Embryonic facial prominence (tissue), 1 donor: ENCODE measurements at regions not wholly inside any gene's neighbourhood (a gene's known extent, or its start where the extent isn't known, plus 50 kb on each side); places are given as distances from the start of the nearest gene placed in this dataset.
"Not testable (repeated sequence)": the region's sequence is repeated elsewhere in the genome, so short reads cannot be mapped to it uniquely, and the experiment has no call there.

Experiments used
- DNase-seq: peaks from one replicate; pipeline ENCODE4 v3.0.0-alpha.2; 2016; ENCODE audit errors: extremely low spot score

DNA sequence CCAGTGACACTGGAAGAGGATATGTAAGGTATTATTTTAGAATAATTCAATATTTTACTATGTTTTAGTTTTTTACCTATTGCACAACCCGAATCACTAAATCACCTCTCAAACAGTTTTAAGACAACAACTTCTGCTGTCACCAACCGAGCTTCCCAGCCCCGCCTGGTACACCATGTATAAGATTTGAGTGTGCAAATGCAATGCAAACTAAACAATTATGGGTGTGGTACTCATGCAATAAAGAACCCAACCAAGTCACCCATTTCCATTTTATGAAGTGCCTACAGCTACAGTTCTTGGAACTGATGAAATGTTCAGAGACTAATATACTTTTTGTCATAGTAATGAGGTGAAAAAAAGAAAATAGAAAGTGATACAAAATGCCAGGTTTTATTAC, 256.2 kb downstream of the TAFA4 start:
- DNase-seq = no peak

DNA sequence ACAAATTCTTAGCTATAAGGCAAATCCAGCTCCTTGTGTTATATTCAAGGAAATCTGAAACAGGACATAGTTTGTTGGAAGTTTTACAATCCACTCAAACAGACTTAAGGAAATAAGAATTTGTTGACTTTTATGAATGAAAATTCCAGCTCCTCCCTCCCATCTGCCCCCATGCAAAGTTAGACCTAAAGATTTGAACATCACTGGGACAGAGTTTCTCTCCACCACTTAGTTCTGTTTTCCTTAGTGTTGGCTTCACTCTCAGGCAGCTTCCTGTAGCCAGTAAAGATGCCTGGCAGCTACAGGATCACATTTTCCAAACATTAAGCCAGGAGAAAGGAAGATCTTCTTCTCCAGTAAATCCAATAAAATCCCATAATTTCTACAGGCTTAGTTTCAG, 265.0 kb downstream of the TAFA4 start:
- DNase-seq = peak; percentile 13

DNA sequence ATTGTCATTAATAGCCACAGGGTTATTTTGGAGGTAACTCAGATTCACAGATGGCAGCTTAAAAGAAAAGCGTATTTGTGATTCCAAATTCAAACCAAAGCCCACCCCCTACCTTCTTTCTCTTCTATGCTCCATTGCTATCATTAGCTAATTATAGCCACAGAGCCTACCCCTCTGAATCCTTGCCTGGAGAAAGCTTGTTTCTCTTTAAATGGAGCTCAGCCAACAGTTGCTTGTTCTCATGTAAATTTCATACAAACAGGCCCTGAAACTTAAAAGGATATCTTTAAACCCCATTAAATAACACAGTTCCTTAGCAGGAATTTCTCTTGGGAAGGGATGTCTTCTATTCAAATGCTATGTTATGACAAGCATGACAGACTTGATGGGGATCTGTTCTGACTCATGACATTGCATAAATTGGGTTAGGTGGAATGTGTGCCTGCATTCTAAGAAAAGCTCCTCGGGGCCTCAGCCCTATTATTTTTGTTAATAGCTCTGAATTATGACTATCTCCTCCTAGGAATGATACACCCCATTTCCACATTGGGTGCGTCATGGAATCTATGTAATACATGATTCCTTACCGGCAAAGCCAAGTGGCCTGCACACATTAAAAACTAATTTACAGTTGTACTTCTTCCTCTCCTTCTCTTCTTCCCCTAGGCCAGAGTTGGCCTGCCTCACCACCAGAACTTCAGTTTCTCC, 265.8 kb downstream of the TAFA4 start:
- DNase-seq = peak; percentile 73

DNA sequence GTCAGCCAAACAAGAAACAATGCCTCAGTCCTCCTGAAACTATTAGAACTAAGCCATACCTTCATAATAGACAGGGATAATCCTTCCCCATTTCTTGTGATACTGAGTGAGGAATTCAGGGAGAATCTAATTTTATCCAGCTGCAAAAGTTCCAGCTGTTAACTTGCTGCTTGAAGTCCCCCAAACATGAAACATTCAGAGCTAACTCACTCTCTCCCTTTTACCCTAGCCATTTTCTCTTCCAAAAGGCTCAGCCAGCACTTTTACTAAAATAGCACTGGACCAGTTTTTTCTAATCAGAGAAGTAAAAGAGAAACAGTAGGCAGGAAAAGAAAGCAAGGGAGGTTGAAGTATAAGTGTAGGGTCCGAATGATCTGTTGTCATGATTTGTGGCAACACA, 268.1 kb downstream of the TAFA4 start:
- no peak for DNase-seq

DNA sequence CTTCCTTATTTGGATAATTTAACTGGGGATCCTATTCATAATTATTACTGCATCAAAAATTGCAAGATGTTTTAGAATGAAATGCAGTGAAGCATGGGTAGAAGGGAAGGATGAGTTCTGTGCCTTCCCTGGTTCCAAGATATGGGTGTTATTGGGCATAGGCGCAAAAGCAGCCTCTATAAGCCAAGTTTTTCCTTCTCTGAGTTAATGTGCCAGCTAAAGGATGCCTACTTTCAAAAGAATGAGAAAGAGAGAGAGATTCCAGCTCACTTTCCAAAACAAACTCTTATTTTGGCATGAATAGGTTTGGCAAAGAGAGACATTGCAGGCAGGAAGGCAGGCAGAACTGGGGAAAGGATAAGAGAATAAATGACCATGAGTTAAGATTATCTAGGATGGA, 270.2 kb downstream of the TAFA4 start:
- no peak for DNase-seq

DNA sequence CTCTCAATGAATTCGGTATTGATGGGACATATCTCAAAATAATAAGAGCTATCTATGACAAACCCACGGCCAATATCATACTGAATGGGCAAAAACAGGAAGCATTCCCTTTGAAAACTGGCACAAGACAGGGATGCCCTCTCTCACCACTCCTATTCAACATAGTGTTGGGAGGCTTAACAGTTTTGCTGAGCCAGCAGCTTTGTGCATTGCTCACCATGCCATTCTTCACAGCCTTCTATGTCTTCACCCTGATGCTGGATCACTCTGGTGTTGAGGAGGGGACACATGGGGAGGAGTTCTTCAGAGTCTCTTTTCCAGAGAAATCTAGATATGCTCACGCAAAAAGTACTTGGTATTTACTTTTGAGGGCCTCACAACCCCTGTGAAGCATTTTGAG, 281.7 kb downstream of the TAFA4 start:
- DNase-seq = not testable (repeated sequence)

DNA sequence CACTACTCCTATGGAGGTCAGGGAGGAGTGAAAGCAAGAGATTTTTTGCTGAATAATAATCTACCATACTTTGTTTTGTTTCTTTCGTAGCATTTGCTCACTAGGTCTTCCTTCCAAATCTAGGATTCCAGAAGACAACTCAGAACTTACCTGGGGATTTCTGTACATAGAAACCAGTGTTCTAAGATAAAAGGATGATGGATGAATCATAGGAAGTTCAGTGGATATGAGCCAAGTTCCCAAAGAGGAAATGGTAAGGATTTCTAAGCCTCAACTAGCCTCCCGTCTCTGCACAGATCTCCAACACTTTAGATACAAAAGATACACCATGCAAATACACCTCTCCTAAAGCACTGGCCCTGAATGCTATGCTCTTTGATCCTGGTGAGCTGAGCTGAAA, 283.9 kb downstream of the TAFA4 start:
- DNase-seq = no peak

DNA sequence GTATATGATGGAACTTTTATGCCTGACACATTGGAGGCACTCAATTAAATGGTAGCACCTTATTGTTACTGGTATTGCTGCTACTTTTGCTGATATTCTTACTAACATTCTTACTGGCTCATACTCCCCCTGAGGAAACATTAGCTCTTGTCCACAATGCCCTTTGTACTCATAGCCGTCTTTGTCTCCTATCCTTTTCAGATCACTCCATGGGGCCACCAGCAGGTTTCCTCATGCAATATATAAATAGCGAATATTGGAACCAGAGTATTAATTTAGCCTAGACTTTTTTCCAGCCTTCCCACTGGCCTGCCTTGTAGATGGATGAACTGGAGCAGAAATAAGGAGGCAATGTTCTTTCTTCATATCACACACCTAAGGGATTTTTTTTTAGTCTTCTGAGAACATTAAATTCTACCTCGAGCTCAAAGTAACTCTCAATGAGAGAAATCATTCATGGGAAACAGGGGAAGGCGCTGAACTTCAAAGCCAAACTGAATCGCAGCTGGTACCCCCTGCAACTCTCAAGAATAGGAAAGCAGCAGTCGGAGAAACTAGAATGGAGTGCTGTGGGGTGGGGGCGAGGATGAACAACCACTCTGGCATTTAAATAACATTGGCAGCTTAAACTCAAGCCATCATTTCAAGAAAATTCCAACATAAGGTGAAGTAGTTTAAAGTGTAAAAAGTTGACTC, 300.3 kb downstream of the TAFA4 start:
- DNase-seq = no peak

DNA sequence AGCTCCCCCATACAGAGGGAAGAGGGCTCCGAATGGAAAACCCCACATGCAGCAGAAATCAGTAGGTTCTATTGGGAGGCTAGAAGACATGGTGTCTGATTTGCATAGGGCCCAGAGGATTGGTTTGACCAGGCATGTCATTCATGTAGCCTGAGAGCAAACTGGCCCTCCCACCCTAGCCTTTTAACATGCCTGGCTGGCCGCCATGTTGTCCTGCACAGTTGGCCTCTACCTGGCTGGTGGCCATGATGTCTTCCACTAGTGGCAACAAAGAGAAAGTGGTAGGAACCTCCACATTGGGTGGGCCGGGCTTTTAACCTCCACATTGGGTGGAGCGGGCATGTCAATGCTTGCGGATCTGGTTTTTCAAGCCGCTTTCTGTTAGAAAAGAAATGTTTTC, 312.1 kb downstream of the TAFA4 start:
- no peak for DNase-seq

DNA sequence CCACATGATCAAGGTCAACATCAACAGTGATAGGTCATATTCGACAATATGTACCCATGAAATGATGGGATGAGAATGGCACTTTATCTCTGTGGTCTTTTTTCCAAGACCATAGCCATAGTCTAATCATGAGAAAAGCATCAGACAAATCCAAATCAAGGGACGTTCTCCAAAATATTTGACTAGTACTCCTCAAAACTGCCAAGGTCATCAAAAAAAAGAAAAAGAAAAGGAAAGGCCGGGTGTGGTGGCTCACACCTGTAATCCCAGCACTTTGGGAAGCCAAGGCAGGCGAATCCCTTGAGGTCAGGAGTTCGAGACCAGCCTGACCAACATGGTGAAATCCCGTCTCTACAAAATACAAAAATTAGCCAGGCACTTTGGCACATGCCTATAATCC, 318.3 kb downstream of the TAFA4 start:
- no peak for DNase-seq

DNA sequence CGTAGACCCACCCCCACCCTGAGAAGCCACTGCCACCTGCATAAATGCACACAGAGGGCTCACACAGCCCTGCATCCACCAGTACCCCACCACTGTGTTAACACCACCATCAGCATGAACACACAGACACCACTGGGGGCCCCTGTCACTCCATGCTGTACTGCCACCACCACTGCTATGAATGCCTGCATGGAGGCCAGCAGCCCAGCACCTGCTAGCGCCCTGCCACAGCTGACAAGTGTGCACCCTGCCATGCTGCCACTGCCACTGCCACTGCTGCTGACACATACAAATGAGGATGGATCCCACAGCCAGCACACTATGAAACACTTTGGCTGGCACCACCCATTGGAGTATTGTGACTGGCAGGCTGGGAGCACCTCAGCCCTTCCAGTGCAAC, 361.0 kb downstream of the TAFA4 start:
- no peak for DNase-seq

DNA sequence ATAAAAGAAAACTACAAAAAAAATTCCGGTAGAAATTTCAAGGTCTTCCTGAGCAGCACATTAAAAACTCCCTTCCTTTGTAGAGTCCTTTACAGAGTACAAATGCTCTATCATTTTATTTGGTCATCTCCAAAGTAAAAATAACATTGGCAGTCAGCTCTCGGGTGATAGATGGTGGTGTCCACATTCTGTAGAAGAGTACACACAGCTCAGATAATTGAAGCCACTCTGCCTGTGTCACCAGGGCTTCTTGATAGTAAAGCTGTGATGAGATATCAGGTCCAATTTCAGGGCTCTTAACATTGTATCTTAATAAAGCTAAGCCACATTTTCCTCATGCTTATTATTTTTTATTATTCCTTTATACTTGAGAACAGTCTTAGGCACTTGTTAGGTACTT, 371.6 kb downstream of the TAFA4 start:
- no peak for DNase-seq

DNA sequence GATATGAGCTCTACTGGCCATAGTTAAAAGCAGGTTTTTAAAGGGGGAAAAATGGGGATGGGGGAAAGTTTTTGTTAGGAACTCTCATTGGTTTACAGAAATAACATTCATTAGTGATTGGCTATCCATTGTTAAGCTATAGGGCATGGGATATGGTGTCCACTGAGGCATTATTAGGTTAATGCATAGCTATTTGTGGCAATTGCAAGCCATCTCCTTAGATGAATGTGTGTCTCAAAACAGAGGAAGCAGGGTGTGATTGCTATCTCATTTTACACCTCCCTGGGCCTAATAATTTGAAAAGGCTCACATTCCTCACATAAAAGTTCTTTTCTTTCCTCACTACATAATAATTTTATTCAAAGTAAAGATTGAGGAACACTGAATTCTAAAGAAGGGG, 396.6 kb downstream of the TAFA4 start:
- DNase-seq = no peak

DNA sequence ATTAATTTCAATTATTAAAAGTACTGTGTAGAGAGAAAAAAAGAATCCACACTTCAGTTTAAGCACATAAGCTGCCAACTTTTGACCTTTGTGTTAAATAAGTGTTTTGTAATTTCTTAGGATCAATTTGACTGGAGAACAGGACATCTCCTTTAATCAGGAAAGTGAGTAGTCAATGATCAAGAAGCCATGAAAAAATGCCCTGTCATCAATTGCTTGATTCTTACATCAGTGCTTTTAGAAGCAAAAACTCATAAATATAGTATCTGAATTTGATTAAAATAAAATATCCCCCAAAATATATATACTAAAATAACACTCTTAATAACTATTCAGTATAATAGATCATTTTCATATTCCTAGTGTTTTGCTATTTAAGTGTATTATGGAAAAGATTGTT, 409.0 kb downstream of the TAFA4 start:
- no peak for DNase-seq

DNA sequence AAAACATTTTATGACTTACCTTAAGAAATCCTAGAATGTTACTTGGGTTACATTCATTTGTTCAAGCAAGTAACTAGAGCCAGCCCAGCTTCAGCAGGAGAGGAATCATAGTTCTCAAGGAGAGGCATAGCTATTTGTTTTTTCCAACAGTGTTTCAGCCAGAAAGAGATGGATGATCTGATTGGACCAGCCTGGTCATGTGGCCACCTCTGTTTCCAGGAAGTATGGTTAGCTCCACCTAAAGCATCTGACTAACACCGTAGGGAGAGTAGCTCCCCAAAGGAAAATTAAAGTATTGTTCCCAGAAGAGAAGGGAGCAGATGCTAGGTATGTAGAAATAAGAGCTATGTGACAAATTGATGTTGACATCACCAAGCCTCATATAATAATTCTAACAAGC, 417.1 kb downstream of the TAFA4 start:
- DNase-seq = no peak

DNA sequence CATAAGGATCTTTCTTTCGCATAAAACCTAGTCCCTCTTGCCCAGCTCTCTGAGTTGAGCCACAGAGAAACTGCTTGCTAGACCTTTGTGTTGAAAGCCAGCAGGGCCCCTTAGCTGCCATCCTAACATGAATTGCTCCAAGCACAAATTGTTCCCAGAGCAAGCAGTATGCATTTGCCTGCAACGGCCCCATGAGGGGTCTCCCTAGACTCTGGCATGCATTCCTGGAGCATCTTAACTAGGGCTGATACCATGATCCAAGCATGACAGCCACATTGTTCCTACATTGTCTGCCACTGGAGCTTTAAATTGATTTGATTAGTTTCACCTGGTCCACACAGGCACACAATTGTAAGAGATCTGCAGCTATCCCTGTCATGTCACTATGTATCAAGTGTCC, 428.1 kb downstream of the TAFA4 start:
- no peak for DNase-seq

DNA sequence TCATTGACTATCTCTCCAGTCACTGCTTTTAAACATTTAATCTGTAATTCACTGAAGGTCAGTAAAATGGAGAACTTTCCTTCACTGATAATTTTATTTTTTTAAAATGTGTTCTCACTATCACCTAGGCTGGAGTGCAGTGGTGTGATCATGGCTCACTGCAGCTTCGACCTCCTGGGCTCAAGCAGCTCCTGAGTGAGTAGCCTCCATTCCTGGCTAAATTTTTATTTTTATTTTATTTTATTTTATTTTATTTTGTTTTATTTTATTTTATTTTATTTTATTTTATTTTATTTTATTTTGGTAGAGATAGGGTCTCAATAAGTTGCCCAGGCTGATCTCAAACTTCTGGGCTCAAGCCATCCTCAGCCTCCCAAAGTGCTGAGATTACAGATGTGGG, 446.5 kb downstream of the TAFA4 start:
- not testable (repeated sequence) for DNase-seq

DNA sequence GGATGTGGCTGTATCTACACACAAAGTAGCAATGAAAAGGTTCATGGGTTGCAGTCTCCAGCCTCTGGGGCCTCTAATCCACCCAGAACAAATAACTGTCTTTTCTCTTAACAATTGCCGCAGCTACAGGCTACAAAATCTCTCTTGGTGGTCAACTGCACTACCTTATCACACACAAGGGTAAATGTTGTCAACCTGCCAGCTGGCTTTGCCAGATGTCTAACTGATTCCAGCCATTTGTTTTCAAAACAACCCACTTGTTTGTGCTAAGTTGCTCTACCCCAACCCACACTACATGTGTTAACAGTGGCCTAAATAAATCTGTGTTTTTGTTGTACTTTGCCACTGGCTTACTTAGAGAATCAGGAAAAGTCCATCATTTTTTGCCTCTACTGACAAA, 447.3 kb downstream of the TAFA4 start:
- no peak for DNase-seq

DNA sequence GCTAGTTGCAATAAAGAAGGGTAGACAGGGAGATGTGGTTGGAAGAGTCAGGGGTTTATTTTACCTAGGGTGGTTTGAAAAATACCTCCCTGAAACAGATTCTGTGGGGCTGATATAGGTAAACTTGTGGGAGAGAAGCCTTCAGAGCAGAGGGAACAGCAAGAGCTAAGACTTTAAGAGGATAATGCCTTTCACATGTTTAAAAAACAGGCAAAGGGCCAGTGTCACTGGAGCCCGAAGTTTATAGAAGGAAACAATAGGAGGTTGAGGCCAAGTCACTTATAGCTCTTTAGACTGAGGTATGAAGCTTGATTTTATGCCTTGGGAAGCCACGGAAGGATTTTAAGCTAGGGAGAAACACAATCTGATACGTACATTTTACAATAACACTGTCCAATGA, 448.7 kb downstream of the TAFA4 start:
- DNase-seq = no peak

DNA sequence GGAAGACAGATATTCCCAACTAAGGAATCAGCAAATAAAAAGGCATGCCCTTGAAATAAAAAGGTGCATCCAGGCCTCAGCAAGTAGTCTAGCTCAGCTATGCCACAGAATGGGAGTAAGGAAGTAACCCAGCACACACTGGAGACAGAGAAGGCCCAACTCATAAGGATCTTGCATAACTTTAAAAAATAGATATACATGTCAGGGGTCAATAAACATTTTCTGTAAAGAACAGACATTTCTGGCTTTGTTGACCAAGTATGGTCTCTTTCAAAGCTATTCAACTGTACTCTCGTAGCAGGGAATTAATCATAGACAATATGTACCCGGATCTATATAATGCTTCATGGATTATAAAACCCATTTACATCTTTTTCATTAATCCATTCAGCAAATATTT, 449.3 kb downstream of the TAFA4 start:
- DNase-seq = no peak

DNA sequence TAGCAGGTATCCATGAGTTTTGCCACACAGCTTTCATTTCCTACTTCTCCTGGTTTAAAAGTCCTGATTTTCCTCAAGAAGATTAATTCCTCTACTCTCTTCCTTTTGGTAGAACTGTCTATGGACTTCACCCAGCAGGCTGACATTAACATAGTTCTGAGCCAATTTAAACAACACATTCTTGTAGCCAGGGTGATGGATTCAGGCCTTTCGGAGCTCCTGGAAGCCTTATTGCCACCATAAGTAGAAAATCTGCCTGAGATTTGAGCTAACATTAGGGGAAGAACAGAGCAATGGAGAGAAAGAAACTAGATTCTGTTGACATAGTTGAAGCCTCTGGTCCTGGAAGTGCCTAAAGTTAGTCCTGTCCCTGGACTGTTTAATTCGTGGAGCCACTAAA, 449.8 kb downstream of the TAFA4 start:
- DNase-seq = no peak

DNA sequence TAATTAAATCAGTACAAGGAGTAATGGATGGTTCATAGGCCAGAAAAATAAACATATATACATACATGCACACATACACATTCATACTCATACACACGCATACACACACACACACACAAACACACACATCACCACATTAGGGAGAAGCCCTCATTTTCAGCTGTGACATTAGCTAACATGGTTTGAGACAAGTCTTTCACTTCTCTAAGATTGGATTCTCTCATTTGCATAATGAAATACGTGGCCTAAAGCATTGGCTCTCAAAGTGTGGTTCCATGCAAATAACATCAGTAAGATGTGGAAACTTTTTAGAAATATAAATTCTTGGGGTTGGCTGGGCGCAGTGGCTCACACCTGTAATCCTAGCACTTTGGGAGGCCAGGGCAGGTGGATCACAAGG, 452.6 kb downstream of the TAFA4 start:
- DNase-seq = no peak

DNA sequence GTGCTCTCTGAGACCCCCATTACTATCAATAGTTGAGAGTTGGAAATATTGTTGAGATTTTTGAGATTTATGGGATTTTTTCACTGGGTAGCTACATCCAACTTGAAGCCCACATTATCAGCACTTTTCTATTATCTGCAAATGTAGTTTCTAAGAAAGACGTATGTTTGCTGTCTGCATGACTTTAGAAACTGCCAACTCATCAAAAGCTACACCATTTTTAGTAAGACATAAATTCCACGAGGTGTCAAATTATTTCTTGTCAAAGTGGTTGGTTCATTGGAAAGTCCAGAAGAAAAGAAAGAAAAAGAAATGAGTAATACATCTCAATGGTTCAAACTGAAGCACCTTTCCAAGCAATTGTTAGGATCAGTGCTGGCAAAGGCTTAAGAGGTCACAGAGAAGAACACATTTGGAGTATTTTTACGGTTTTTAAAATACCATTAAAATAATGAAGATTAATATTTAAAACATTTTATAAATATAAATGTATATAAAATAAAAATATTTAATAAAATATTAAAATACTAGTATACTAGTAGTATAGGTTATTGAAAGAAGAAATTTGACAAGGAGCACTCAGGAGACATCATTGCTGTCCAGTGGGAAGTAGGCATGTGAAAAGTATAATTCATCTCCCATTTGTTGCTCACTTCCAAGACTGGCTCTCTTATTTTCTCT, 463.5 kb downstream of the TAFA4 start:
- DNase-seq = no peak
